Fibroblast of upper back skin (primary cell): ENCODE measurements at regions not wholly inside any gene's neighbourhood (a gene's known extent, or its start where the extent isn't known, plus 50 kb on each side); places are given as distances from the start of the nearest gene placed in this dataset.

Source experiments
- DNase-seq: peaks from one replicate; pipeline ENCODE4 v3.0.0-alpha.2; 2013

DNA sequence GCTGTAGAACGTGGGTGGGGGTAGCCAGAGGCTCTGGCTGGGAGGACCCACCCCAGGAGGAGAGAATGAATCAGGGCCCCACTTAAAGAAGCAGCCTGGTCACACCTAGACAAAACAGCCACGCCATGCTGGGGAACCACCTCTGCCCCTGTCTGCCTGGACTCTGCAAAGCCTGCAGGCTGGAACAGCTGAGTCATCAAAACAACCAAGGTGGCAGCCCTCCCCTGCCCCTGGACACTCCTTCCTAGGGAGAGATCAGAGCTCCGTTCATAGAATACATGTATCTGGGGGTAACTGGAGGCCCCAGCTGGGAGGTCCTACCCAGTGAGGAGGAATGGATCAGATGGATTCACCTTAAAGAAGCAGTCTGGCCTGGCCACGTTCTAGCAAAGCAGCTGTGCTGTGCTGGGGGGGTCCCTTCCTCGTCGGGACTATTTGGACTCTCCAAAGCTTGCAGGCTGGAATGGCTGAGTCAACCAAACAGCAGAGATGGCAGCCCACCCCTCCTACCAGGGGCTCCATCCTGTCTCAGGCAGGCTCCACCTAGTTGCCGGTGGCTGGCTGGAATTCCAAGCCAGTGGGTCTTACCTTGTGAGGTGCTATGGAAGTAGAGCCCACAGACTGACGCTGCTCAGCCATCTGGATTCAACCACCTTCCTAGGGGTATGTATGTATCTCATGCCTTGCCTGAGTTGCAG is 50.5 kb upstream of the NT5C1B start:
- no peak for DNase-seq
